SK-N-SH (cell line): ENCODE measurements at regions not wholly inside any gene's neighbourhood (a gene's known extent, or its start where the extent isn't known, plus 50 kb on each side); places are given as distances from the start of the nearest gene placed in this dataset.

Experiments used
- CHD2 ChIP-seq: fragments of 150-350 bp; IDR thresholded peaks from 2 replicates; pipeline ENCODE4 v1.6.1; 2018; ENCODE audit warnings: low read length; ENCODE audit not compliant: partially characterized antibody
- CTCF ChIP-seq: fragments of 200-600 bp; sonication (generic); IDR thresholded peaks from 2 replicates; pipeline ENCODE4 v1.6.1; 2017; ENCODE audit warnings: antibody characterized with exemption, mild to moderate bottlenecking, moderate library complexity

- no peak for TF ChIP-seq CHD2
- TF ChIP-seq CTCF = no peak
These were observed 777.9 kb downstream of the KCNJ2 start for GRCh38 chr17:70947215-70947614.
